CD4-positive, alpha-beta T cell (primary cell): ENCODE measurements at regions not wholly inside any gene's neighbourhood (a gene's known extent, or its start where the extent isn't known, plus 50 kb on each side); places are given as distances from the start of the nearest gene placed in this dataset.

Source experiments
- ATAC-seq: fragments of 200-7000 bp; cut with Tn5 transposase; one replicate; pipeline ENCODE4 v1.10.0; 2022; ENCODE audit warnings: mild to moderate bottlenecking; ENCODE audit not compliant: poor library complexity
- CTCF ChIA-PET: fragments of 350-600 bp; sonication (Branson Sonifier 250); formaldehyde crosslinking; loops from one replicate; lab custom pipeline; 2021; ENCODE audit warnings: antibody characterized with exemption, inconsistent platforms; lab: Charles Lee
- POLR2A ChIA-PET: fragments of 350-600 bp; sonication (Branson Sonifier 250); formaldehyde crosslinking; loops from one replicate; lab custom pipeline; 2021; ENCODE audit warnings: antibody characterized with exemption, inconsistent platforms; lab: Charles Lee
- DNase-seq, 14 experiments: peaks; one replicate each; pipeline ENCODE4 v3.0.0-alpha.2; 2013 to 2020; ENCODE audit warnings: mixed read lengths in 2 of 14
- H3K27ac ChIP-seq, 2 donors: one replicate each; pipeline versions ENCODE4 v1.5.1 to v1.7.0; 2013; ENCODE audit warnings: low read length in 2 of 2, low read depth in 1 of 2, mild to moderate bottlenecking in 1 of 2
- H3K27me3 ChIP-seq, 2 experiments: 1 replicate in 1 of 2; 2 replicates in 1 of 2; pipeline versions ENCODE4 v1.6.1 to v1.7.0; 2013; ENCODE audit warnings: low read length in 2 of 2, control low read depth in 1 of 2, mild to moderate bottlenecking in 1 of 2, moderate library complexity in 1 of 2; ENCODE audit not compliant: insufficient read depth in 2 of 2, control insufficient read depth in 1 of 2
- H3K36me3 ChIP-seq: one replicate; pipeline ENCODE4 v1.6.1; 2013; ENCODE audit warnings: low read length, control low read depth; ENCODE audit not compliant: insufficient read depth
- H3K4me1 ChIP-seq: one replicate; pipeline ENCODE4 v1.6.1; 2013; ENCODE audit warnings: low read length, control low read depth; ENCODE audit not compliant: insufficient read depth
- H3K4me3 ChIP-seq: one replicate; pipeline ENCODE4 v1.5.1; 2013; ENCODE audit warnings: mild to moderate bottlenecking, low read length, moderate library complexity
- H3K9me3 ChIP-seq, 2 experiments: 1 replicate in 1 of 2; 2 replicates in 1 of 2; pipeline versions ENCODE4 v1.6.1 to v1.7.0; 2013; ENCODE audit warnings: low read length in 2 of 2, mild to moderate bottlenecking in 2 of 2, control low read depth in 1 of 2, moderate library complexity in 1 of 2; ENCODE audit not compliant: control insufficient read depth in 1 of 2, insufficient read depth in 1 of 2
- H3K27ac Mint-ChIP-seq: one replicate; pipeline ENCODE4 v1.8.0; 2020; ENCODE audit warnings: mixed read lengths
- H3K27me3 Mint-ChIP-seq: one replicate; pipeline ENCODE4 v1.8.0; 2021; ENCODE audit warnings: mixed read lengths
- H3K36me3 Mint-ChIP-seq: one replicate; pipeline ENCODE4 v1.8.0; 2021; ENCODE audit warnings: low read depth, mixed read lengths
- H3K4me1 Mint-ChIP-seq: one replicate; pipeline ENCODE4 v1.8.0; 2021; ENCODE audit warnings: low read depth, mixed read lengths
- H3K4me3 Mint-ChIP-seq: one replicate; pipeline ENCODE4 v1.8.0; 2020; ENCODE audit warnings: mild to moderate bottlenecking, mixed read lengths
- H3K9me3 Mint-ChIP-seq: one replicate; pipeline ENCODE4 v1.8.0; 2020; ENCODE audit warnings: mixed read lengths
- intact Hi-C, 2 experiments: fragments of 100-400 bp; cut with DNase I in 1 of 2; cut with micrococcal nuclease in 1 of 2; formaldehyde crosslinking; loops; one replicate each; pipeline versions ENCODE4 v1.15.1 to v1.9.0; 2023 to 2025; cut with DNase I, micrococcal nuclease
- TF ChIP-seq, protein P1 (sequence below): fragments of 200-600 bp; IDR thresholded peaks from one replicate; pipeline ENCODE4 v1.8.0; 2022; ENCODE audit warnings: antibody characterized with exemption, mild to moderate bottlenecking

DNA sequence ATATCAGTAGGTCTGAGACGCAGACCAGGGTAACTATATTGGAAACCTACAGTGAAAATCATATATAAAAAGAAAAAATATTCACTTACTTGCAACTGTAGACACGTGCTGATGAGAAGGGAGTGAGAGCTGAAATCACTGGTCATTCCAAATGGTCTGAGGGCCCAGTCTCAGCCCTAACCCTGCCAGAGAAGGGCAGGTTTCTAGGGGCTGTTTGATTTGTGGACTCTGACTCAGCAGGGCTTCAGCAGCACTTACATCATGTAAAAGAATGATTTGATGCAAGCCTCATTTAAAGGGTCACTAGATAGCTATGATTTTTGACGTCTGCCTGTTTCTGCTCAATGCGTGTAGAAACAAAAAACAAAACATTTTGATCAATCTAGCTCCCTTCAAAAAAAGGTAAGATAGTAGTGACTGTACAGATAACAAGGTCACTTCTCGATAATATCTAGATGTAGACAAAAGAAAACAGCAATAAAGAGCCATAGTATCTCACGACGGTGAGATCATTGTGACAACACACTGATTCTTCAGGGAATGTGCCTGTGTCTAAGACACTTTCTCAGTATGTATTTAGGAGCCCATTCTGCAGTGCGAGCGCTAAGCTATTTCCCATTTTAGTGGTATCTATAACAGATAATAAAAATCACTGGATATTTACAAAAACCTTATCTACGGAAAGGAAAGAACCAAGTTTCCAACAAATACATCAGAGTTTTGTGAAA lies 307.2 kb downstream of the HIVEP2 start:
- Histone ChIP-seq H3K27ac (no peak overlapping the region), H3K27me3 (no peaks in the 10 kb centered on the region), H3K4me1 (no peaks in the 10 kb centered on the region), H3K9me3 (no peaks in the 10 kb centered on the region), H3K4me3 (no peak overlapping the region), H3K36me3 (no peaks in the 10 kb centered on the region)
- Mint-ChIP-seq H3K27ac (no peak overlapping the region), H3K4me3 (no peak overlapping the region), H3K9me3 (no peaks in the 10 kb centered on the region), H3K36me3 (no peaks in the 10 kb centered on the region), H3K27me3 (no peaks in the 10 kb centered on the region), H3K4me1 (no peaks in the 10 kb centered on the region)
- intact Hi-C loops = no loop called here
- ChIA-PET POLR2A (no interaction called here), CTCF (no interaction called here)
- DNase-seq = no peak
- TF ChIP-seq, protein P1, sequence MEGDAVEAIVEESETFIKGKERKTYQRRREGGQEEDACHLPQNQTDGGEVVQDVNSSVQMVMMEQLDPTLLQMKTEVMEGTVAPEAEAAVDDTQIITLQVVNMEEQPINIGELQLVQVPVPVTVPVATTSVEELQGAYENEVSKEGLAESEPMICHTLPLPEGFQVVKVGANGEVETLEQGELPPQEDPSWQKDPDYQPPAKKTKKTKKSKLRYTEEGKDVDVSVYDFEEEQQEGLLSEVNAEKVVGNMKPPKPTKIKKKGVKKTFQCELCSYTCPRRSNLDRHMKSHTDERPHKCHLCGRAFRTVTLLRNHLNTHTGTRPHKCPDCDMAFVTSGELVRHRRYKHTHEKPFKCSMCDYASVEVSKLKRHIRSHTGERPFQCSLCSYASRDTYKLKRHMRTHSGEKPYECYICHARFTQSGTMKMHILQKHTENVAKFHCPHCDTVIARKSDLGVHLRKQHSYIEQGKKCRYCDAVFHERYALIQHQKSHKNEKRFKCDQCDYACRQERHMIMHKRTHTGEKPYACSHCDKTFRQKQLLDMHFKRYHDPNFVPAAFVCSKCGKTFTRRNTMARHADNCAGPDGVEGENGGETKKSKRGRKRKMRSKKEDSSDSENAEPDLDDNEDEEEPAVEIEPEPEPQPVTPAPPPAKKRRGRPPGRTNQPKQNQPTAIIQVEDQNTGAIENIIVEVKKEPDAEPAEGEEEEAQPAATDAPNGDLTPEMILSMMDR = no peak
- ATAC-seq = no peak

GRCh38 chr6:142642651-142643050 lies 302.3 kb downstream of the HIVEP2 start:
- Mint-ChIP-seq H3K36me3 (no peaks in the 10 kb centered on the region), H3K27me3 (no peaks in the 10 kb centered on the region), H3K9me3 (no peaks in the 10 kb centered on the region), H3K27ac (no peak overlapping the region), H3K4me1 (no peaks in the 10 kb centered on the region), H3K4me3 (no peak overlapping the region)
- Histone ChIP-seq H3K4me3 (no peak overlapping the region), H3K36me3 (no peaks in the 10 kb centered on the region), H3K27me3 (no peaks in the 10 kb centered on the region), H3K27ac (no peak overlapping the region), H3K4me1 (no peaks in the 10 kb centered on the region), H3K9me3 (no peaks in the 10 kb centered on the region)
- intact Hi-C loops = no loop called here
- DNase-seq = no peak
- ATAC-seq = no peak
- ChIA-PET CTCF (no interaction called here), POLR2A (interaction anchor here (0.7 to 1.0 kb wide), 2 partner anchors 17 to 1035 kb away, joined by 3 read pairs; partner anchors contain the start of gene PHACTR2)
- TF ChIP-seq, protein P1 = no peak

- Histone ChIP-seq H3K27ac (no peak overlapping the region), H3K27me3 (no peaks in the 10 kb centered on the region), H3K4me3 (no peak overlapping the region), H3K36me3 (no peaks in the 10 kb centered on the region), H3K4me1 (no peaks in the 10 kb centered on the region), H3K9me3 (no peaks in the 10 kb centered on the region)
- ATAC-seq = no peak
- ChIA-PET CTCF (no interaction called here), POLR2A (no interaction called here)
- Mint-ChIP-seq H3K36me3 (no peaks in the 10 kb centered on the region), H3K4me3 (no peak overlapping the region), H3K27ac (no peak overlapping the region), H3K4me1 (no peaks in the 10 kb centered on the region), H3K27me3 (no peaks in the 10 kb centered on the region), H3K9me3 (no peaks in the 10 kb centered on the region)
- TF ChIP-seq, protein P1 = no peak
- no peak for DNase-seq
- intact Hi-C loops = no loop called here
Observed at GRCh38 chr6:142644866-142645265, 300.1 kb downstream of the HIVEP2 start.
